GM06990 (cell line): ENCODE measurements at regions not wholly inside any gene's neighbourhood (a gene's known extent, or its start where the extent isn't known, plus 50 kb on each side); places are given as distances from the start of the nearest gene placed in this dataset.

Experiments
- DNase-seq: peaks from one replicate; pipeline ENCODE4 v3.0.0-alpha.2; 2011; ENCODE audit not compliant: insufficient read length; ENCODE audit errors: extremely low read depth
- H3K27me3 ChIP-seq: replicated peaks from 2 replicates; pipeline ENCODE4 v1.6.0; 2011; ENCODE audit warnings: low read length; ENCODE audit not compliant: control insufficient read depth, insufficient read depth
- H3K36me3 ChIP-seq: 2 replicates; pipeline ENCODE4 v1.5.1; 2011; ENCODE audit warnings: low read length; ENCODE audit not compliant: control insufficient read depth, insufficient read depth
- H3K4me3 ChIP-seq: replicated peaks from 2 replicates; pipeline ENCODE4 v1.5.1; 2011; ENCODE audit warnings: low read depth, mild to moderate bottlenecking, control low read depth, low read length
- TF ChIP-seq, protein P1 (sequence below): IDR thresholded peaks from 2 replicates; pipeline ENCODE4 v1.5.1; 2011; ENCODE audit warnings: low read length, control low read depth, mild to moderate bottlenecking, inconsistent platforms; ENCODE audit not compliant: insufficient read depth, poor library complexity, severe bottlenecking

DNA sequence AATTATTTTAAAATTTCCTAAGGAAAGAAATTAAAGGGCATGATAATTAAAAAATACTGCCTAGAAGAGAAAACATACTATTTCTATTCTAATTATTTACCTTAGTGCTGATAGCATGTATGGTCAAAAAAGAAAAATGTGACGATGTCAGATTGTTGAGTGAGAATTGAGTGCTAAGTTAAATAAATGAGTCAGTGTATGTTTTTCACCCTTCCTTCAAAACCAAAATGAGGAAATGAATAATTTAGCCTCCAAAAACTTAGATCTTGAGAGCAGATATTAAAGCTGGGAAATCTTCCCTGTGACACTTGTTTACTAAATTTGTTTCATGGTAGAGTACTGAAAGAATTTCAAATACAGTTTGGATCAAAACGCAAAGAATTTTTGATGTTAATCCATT lies 58.6 kb upstream of the NYAP2 start:
- Histone ChIP-seq H3K27me3 (no peaks in the 10 kb centered on the region), H3K36me3 (no peaks in the 10 kb centered on the region), H3K4me3 (no peak overlapping the region)
- no peak for DNase-seq
- TF ChIP-seq, protein P1, sequence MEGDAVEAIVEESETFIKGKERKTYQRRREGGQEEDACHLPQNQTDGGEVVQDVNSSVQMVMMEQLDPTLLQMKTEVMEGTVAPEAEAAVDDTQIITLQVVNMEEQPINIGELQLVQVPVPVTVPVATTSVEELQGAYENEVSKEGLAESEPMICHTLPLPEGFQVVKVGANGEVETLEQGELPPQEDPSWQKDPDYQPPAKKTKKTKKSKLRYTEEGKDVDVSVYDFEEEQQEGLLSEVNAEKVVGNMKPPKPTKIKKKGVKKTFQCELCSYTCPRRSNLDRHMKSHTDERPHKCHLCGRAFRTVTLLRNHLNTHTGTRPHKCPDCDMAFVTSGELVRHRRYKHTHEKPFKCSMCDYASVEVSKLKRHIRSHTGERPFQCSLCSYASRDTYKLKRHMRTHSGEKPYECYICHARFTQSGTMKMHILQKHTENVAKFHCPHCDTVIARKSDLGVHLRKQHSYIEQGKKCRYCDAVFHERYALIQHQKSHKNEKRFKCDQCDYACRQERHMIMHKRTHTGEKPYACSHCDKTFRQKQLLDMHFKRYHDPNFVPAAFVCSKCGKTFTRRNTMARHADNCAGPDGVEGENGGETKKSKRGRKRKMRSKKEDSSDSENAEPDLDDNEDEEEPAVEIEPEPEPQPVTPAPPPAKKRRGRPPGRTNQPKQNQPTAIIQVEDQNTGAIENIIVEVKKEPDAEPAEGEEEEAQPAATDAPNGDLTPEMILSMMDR: no peak

DNA sequence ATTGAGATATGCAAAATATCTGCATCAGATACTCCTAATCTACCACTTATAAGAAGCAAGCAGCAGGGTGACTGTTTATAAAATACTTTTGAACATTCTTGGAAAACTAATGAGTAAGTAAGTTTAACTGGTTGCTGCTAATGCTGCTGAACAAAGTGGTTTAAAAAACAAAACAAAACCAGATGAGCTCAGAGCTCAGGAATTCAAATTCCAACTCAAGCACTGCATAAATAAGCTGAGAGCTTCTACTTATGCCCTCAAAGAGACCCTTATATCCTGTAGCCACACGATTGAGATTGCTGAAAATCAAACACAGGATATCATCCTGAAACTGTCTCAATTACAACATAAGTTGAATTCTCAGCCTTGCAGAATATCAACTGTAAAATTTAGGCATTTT lies 62.3 kb upstream of the NYAP2 start:
- Histone ChIP-seq H3K36me3 (no peaks in the 10 kb centered on the region), H3K4me3 (no peak overlapping the region), H3K27me3 (no peaks in the 10 kb centered on the region)
- no peak for DNase-seq
- TF ChIP-seq, protein P1: no peak

DNA sequence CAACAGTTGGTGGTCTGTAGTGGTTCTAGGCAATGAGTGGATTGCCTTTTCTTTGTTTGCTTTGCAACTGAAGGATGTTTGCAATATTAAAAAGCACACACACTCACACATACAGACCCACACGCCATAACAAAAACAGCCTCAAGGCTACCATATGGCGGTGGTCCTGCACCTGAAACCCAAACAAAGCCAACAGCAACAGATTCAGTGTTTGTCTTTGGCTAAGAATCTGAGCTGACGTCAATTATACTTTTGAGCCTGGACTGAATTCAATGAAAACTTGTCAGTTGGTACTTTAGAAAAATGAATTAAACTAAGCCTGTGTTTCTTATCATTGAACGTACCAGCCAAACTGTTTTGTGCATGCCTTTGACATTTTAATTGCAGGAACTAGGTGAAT lies 65.0 kb upstream of the NYAP2 start:
- TF ChIP-seq, protein P1: no peak
- H3K27me3 ChIP-seq: no peaks in the 10 kb centered on the region
- H3K4me3 ChIP-seq: no peak overlapping the region
- no peak for DNase-seq
- no peaks in the 10 kb centered on the region for H3K36me3 ChIP-seq

DNA sequence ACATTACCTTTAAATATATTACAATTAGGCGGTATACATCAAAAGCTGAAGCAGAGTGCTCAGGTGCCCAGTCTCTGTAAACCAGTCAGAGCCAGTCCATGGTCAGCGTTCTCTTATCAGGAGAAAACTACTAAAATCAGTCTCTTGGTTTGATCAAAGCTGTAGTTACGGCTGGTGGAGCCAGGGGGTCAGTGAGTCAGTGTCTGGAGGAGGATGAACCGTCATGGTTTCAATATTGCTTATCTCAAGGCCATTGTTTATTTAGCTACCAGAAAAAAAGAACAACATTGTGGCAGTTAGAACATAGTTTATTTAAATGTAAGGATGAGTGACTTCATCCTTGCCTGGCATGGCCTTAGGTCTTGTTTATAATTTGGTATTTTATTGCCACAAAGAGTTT lies 71.3 kb upstream of the NYAP2 start:
- no peaks in the 10 kb centered on the region for H3K27me3 ChIP-seq
- no peak overlapping the region for H3K4me3 ChIP-seq
- no peaks in the 10 kb centered on the region for H3K36me3 ChIP-seq
- TF ChIP-seq, protein P1: no peak
- DNase-seq: no peak

DNA sequence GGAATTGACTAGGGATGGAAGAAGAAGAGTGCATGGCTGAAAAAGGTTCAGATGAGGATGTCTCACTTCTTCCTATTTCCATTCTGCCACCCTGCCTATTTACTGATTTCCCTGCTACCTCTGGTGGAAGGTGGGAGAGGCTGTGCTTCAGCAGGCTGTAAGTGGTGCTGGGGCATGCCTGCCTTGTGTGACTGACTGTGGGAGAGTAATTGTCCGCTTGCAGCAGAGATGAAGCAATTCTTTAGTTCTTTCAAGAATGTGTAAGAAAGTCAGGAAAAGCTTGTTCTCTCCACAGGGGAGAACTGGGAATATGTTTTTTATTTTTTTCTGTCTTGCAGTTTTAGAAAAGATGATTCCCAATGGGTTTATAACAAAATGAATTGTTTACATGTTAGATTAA lies 72.5 kb upstream of the NYAP2 start:
- TF ChIP-seq, protein P1: no peak
- Histone ChIP-seq H3K27me3 (no peaks in the 10 kb centered on the region), H3K4me3 (no peak overlapping the region), H3K36me3 (no peaks in the 10 kb centered on the region)
- no peak for DNase-seq

DNA sequence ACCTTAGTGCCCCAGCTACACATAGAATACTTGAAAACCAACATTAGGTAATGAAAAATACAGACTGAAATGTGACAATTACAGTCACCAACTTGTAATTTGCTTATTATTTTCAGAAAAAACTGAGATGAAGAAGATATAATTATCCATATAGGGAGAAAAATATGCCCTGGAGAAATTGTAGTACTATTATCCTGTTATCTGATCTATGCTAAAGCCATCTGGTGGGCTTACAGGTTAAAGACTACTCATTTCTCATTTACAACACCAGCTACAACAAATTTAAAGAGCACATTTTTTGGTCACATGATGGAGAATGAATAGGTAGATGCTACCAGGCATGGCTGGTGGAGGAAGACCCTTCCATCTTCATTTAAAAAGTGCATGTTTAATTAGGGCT lies 79.6 kb upstream of the NYAP2 start:
- no peak for DNase-seq
- Histone ChIP-seq H3K4me3 (no peak overlapping the region), H3K36me3 (no peaks in the 10 kb centered on the region), H3K27me3 (no peaks in the 10 kb centered on the region)
- TF ChIP-seq, protein P1: no peak
